Trophoblast cell (in vitro differentiated cells and primary cell): ENCODE measurements at regions not wholly inside any gene's neighbourhood (a gene's known extent, or its start where the extent isn't known, plus 50 kb on each side); places are given as distances from the start of the nearest gene placed in this dataset.

Experiments
- DNase-seq, 2 donors: peaks; one replicate each; pipeline ENCODE4 v3.0.0-alpha.2; 2016
- H2AFZ ChIP-seq: 2 replicates; pipeline ENCODE4 v1.6.1; 2013; ENCODE audit warnings: low read length, moderate library complexity, mild to moderate bottlenecking; ENCODE audit not compliant: insufficient read depth, poor library complexity
- H2AK5ac ChIP-seq: 2 replicates; pipeline ENCODE4 v1.6.1; 2013; ENCODE audit warnings: mild to moderate bottlenecking, low read length
- H2BK120ac ChIP-seq: 2 replicates; pipeline ENCODE4 v1.6.1; 2013; ENCODE audit warnings: low read length, mild to moderate bottlenecking, moderate library complexity; ENCODE audit not compliant: insufficient read depth, poor library complexity
- H2BK12ac ChIP-seq: 2 replicates; pipeline ENCODE4 v1.6.1; 2013; ENCODE audit warnings: mild to moderate bottlenecking, low read length, moderate library complexity
- H2BK5ac ChIP-seq: 2 replicates; pipeline ENCODE4 v1.6.1; 2013; ENCODE audit warnings: low read length, low read depth, moderate library complexity, mild to moderate bottlenecking; ENCODE audit not compliant: poor library complexity
- H3K14ac ChIP-seq: 2 replicates; pipeline ENCODE4 v1.6.1; 2013; ENCODE audit warnings: mild to moderate bottlenecking, low read length
- H3K18ac ChIP-seq: 2 replicates; pipeline ENCODE4 v1.6.1; 2013; ENCODE audit warnings: mild to moderate bottlenecking, low read length
- H3K23ac ChIP-seq: 2 replicates; pipeline ENCODE4 v1.6.1; 2013; ENCODE audit warnings: low read length
- H3K27ac ChIP-seq: 2 replicates; pipeline ENCODE4 v1.5.1; 2013; ENCODE audit warnings: low read depth, mild to moderate bottlenecking, inconsistent platforms, low read length, moderate library complexity
- H3K27me3 ChIP-seq: 2 replicates; pipeline ENCODE4 v1.6.1; 2013; ENCODE audit warnings: inconsistent platforms, mild to moderate bottlenecking, low read length, moderate library complexity; ENCODE audit not compliant: insufficient read depth
- H3K36me3 ChIP-seq, 2 experiments: 1 replicate in 1 of 2; 2 replicates in 1 of 2; pipeline ENCODE4 v1.6.1; 2013; ENCODE audit warnings: low read length in 2 of 2, mild to moderate bottlenecking in 2 of 2, moderate library complexity in 1 of 2; ENCODE audit not compliant: insufficient read depth in 2 of 2, control insufficient read depth in 1 of 2
- H3K4ac ChIP-seq: 2 replicates; pipeline ENCODE4 v1.6.1; 2013; ENCODE audit warnings: low read depth, mild to moderate bottlenecking, low read length, moderate library complexity
- H3K4me1 ChIP-seq, 2 experiments: 1 replicate in 1 of 2; 2 replicates in 1 of 2; pipeline ENCODE4 v1.6.1; 2013; ENCODE audit warnings: low read length in 2 of 2, mild to moderate bottlenecking in 2 of 2, moderate library complexity in 1 of 2; ENCODE audit not compliant: insufficient read depth in 2 of 2, control insufficient read depth in 1 of 2
- H3K4me2 ChIP-seq: 2 replicates; pipeline ENCODE4 v1.6.1; 2013; ENCODE audit warnings: inconsistent platforms, mild to moderate bottlenecking, low read length, moderate library complexity
- H3K4me3 ChIP-seq: 2 replicates; pipeline ENCODE4 v1.5.1; 2013; ENCODE audit warnings: mild to moderate bottlenecking, low read depth, low read length, inconsistent platforms
- H3K79me1 ChIP-seq: one replicate; pipeline ENCODE4 v1.6.1; 2013; ENCODE audit warnings: low read length
- H3K79me2 ChIP-seq: 2 replicates; pipeline ENCODE4 v1.6.1; 2013; ENCODE audit warnings: low read length, mild to moderate bottlenecking; ENCODE audit not compliant: control insufficient read depth, insufficient read depth, poor library complexity
- H3K9ac ChIP-seq: 2 replicates; pipeline ENCODE4 v1.6.1; 2013; ENCODE audit warnings: mild to moderate bottlenecking, low read length
- H3K9me3 ChIP-seq: 2 replicates; pipeline ENCODE4 v1.6.1; 2013; ENCODE audit warnings: low read depth, mild to moderate bottlenecking, control low read depth, inconsistent platforms, low read length; ENCODE audit not compliant: insufficient read depth
- H4K12ac ChIP-seq: 2 replicates; pipeline ENCODE4 v1.6.1; 2013; ENCODE audit warnings: low read depth, mild to moderate bottlenecking, low read length, moderate library complexity
- H4K8ac ChIP-seq: 2 replicates; pipeline ENCODE4 v1.6.1; 2013; ENCODE audit warnings: low read depth, mild to moderate bottlenecking, low read length, moderate library complexity
- H4K91ac ChIP-seq: one replicate; pipeline ENCODE4 v1.6.1; 2013; ENCODE audit warnings: low read depth, mild to moderate bottlenecking, low read length, moderate library complexity
- WGBS: extraction: QIAGEN DNeasy Blood & Tissue Kit; methylation state at CpG from one replicate; pipeline ENCODE4 v1.1.7; 2013; ENCODE audit warnings: missing lambda C conversion rate; ENCODE audit not compliant: insufficient read length, insufficient coverage; ENCODE audit errors: extremely low coverage; 5-methylcytosine and 5-hydroxymethylcytosine counted together

GRCh38 chr5:41575110-41575779 lies 64.8 kb upstream of the PLCXD3 start:
- no peak overlapping the region for H3K4ac ChIP-seq

GRCh38 chr5:41574391-41574790 lies 64.0 kb upstream of the PLCXD3 start:
- Histone ChIP-seq H3K23ac (no peak overlapping the region), H3K9me3 (peaks cover 3% of the 10 kb centered on the region), H3K4me3 (no peak overlapping the region), H2AFZ (no peak overlapping the region), H2BK12ac (no peak overlapping the region), H2AK5ac (no peak overlapping the region), H3K79me1 (no peaks in the 10 kb centered on the region), H2BK120ac (no peak overlapping the region), H3K9ac (no peak overlapping the region), H3K27ac (no peak overlapping the region), H3K79me2 (no peaks in the 10 kb centered on the region), H4K91ac (no peak overlapping the region), H4K8ac (no peak overlapping the region), H2BK5ac (no peak overlapping the region), H3K4me2 (no peak overlapping the region), H3K4ac (no peak overlapping the region), H3K27me3 (no peaks in the 10 kb centered on the region), H3K4me1 (no peaks in the 10 kb centered on the region), H4K12ac (no peak overlapping the region), H3K36me3 (no peaks in the 10 kb centered on the region), H3K18ac (no peak overlapping the region), H3K14ac (no peak overlapping the region)
- no CpG with 5 or more reads among the region's 2 CpGs for WGBS
- DNase-seq, result no peak

More at GRCh38 chr5:41575110-41575779, 64.8 kb upstream of the PLCXD3 start:
- Histone ChIP-seq H2BK120ac (no peak overlapping the region), H2BK5ac (no peak overlapping the region), H3K4me1 (no peaks in the 10 kb centered on the region), H3K79me1 (no peaks in the 10 kb centered on the region), H3K9ac (no peak overlapping the region), H2AFZ (no peak overlapping the region), H3K4me2 (no peak overlapping the region), H3K27me3 (no peaks in the 10 kb centered on the region), H3K9me3 (peaks cover 2% of the 10 kb centered on the region), H3K18ac (no peak overlapping the region), H3K79me2 (no peaks in the 10 kb centered on the region), H2AK5ac (no peak overlapping the region), H3K23ac (no peak overlapping the region), H2BK12ac (no peak overlapping the region), H3K14ac (no peak overlapping the region), H4K8ac (no peak overlapping the region), H3K36me3 (no peaks in the 10 kb centered on the region), H3K27ac (no peak overlapping the region), H3K4me3 (no peak overlapping the region), H4K91ac (no peak overlapping the region), H4K12ac (no peak overlapping the region)
- no peak for DNase-seq
- WGBS, result no CpG with 5 or more reads among the region's 1 CpG
